OCI-LY3 (cell line): ENCODE measurements at regions not wholly inside any gene's neighbourhood (a gene's known extent, or its start where the extent isn't known, plus 50 kb on each side); places are given as distances from the start of the nearest gene placed in this dataset.

Experiments used
- CTCF ChIP-seq: fragments of 200-600, 300-600 bp; sonication (generic); IDR thresholded peaks from 2 replicates; pipeline ENCODE4 v1.5.1; 2014; ENCODE audit warnings: antibody characterized with exemption, low read length, low read depth
- EZH2phosphoT487 ChIP-seq: fragments of 200-600 bp; shearing (Covaris generic); IDR thresholded peaks from 2 replicates; pipeline ENCODE4 v1.6.1; 2018; ENCODE audit warnings: antibody characterized with exemption, mixed run types, low read depth

GRCh38 chr7:32765185-32765584 lies 126.4 kb downstream of the KBTBD2 start:
- TF ChIP-seq CTCF (no peak), EZH2phosphoT487 (no peak)
